SK-N-SH treated with all-trans-retinoic acid at 6 μM for 48 hours (cell line): ENCODE measurements at regions not wholly inside any gene's neighbourhood (a gene's known extent, or its start where the extent isn't known, plus 50 kb on each side); places are given as distances from the start of the nearest gene placed in this dataset.

Experiments
- ATAC-seq: fragments of 200-7000 bp; cut with Tn5 transposase; 3 replicates; pipeline ENCODE4 v1.9.1; 2020; ENCODE audit warnings: mild to moderate bottlenecking, moderate library complexity
- ARNTL ChIP-seq: fragments of 450-650 bp; formaldehyde crosslinking; IDR thresholded peaks from 2 replicates; pipeline ENCODE4 v1.5.0; 2020; ENCODE audit warnings: low read depth, mild to moderate bottlenecking, moderate library complexity, borderline replicate concordance
- BACH2 ChIP-seq: fragments of 250-450 bp; sonication (Bioruptor Pico); IDR thresholded peaks from 2 replicates; pipeline ENCODE4 v1.9.0; 2021; ENCODE audit warnings: mild to moderate bottlenecking, borderline replicate concordance
- CSDC2 ChIP-seq: fragments of 250-450 bp; sonication (Bioruptor Pico); IDR thresholded peaks from 2 replicates; pipeline ENCODE4 v1.5.0; 2020; ENCODE audit warnings: mild to moderate bottlenecking, moderate library complexity
- CSRNP3 ChIP-seq: fragments of 250-450 bp; sonication (Bioruptor Pico); IDR thresholded peaks from 2 replicates; pipeline ENCODE4 v1.5.1; 2021; ENCODE audit warnings: mild to moderate bottlenecking, moderate library complexity
- ESRRG ChIP-seq: fragments of 250-450 bp; sonication (Bioruptor Pico); IDR thresholded peaks from 2 replicates; pipeline ENCODE4 v1.6.1; 2021; ENCODE audit warnings: mild to moderate bottlenecking
- GLIS3 ChIP-seq: fragments of 250-450 bp; sonication (Bioruptor Pico); IDR thresholded peaks from 2 replicates; pipeline ENCODE4 v1.5.0; 2020; ENCODE audit warnings: mild to moderate bottlenecking, moderate library complexity
- ISL1 ChIP-seq: fragments of 250-450 bp; sonication (Bioruptor Pico); IDR thresholded peaks from 2 replicates; pipeline ENCODE4 v2.1.2; 2022; ENCODE audit warnings: mild to moderate bottlenecking, moderate library complexity
- OSR1 ChIP-seq: fragments of 250-450 bp; sonication (Bioruptor Pico); IDR thresholded peaks from 2 replicates; pipeline ENCODE4 v1.8.0; 2022; ENCODE audit warnings: moderate library complexity, mild to moderate bottlenecking, inconsistent platforms
- PATZ1 ChIP-seq: fragments of 250-450 bp; sonication (Bioruptor Pico); IDR thresholded peaks from 2 replicates; pipeline ENCODE4 v1.8.0; 2020; ENCODE audit warnings: mild to moderate bottlenecking, moderate library complexity, borderline replicate concordance
- POU6F1 ChIP-seq: fragments of 250-450 bp; sonication (Bioruptor Pico); IDR thresholded peaks from 2 replicates; pipeline ENCODE4 v1.8.0; 2021; ENCODE audit warnings: low read depth, mild to moderate bottlenecking, moderate library complexity, borderline replicate concordance
- PPARA ChIP-seq: fragments of 250-450 bp; sonication (Bioruptor Pico); IDR thresholded peaks from 2 replicates; pipeline ENCODE4 v1.5.0; 2020; ENCODE audit warnings: mild to moderate bottlenecking, borderline replicate concordance
- RARB ChIP-seq: fragments of 250-450 bp; sonication (Bioruptor Pico); IDR thresholded peaks from 2 replicates; pipeline ENCODE4 v1.8.0; 2021; ENCODE audit warnings: mild to moderate bottlenecking, moderate library complexity
- SNAI2 ChIP-seq: fragments of 250-450 bp; sonication (Bioruptor Pico); IDR thresholded peaks from 2 replicates; pipeline ENCODE4 v1.5.0; 2020; ENCODE audit warnings: mild to moderate bottlenecking, moderate library complexity
- TOX ChIP-seq: fragments of 250-450 bp; sonication (Bioruptor Pico); IDR thresholded peaks from 2 replicates; pipeline ENCODE4 v1.8.0; 2021; ENCODE audit warnings: mild to moderate bottlenecking, moderate library complexity, borderline replicate concordance
- TSHZ2 ChIP-seq: fragments of 250-450 bp; sonication (Bioruptor Pico); IDR thresholded peaks from 2 replicates; pipeline ENCODE4 v1.5.0; 2020; ENCODE audit warnings: mild to moderate bottlenecking, moderate library complexity
- ZC3H10 ChIP-seq: fragments of 250-450 bp; sonication (Bioruptor Pico); IDR thresholded peaks from 2 replicates; pipeline ENCODE4 v1.5.1; 2021; ENCODE audit warnings: mild to moderate bottlenecking, moderate library complexity
- ZFP3 ChIP-seq: fragments of 250-450 bp; sonication (Bioruptor Pico); IDR thresholded peaks from 2 replicates; pipeline ENCODE4 v1.5.0; 2020; ENCODE audit warnings: mild to moderate bottlenecking, moderate library complexity
- ZFP30 ChIP-seq: fragments of 450-650 bp; formaldehyde crosslinking; IDR thresholded peaks from 2 replicates; pipeline ENCODE4 v1.5.0; 2022; ENCODE audit warnings: mild to moderate bottlenecking, moderate library complexity
- ZNF70 ChIP-seq: fragments of 450-650 bp; formaldehyde crosslinking; IDR thresholded peaks from 2 replicates; pipeline ENCODE4 v1.5.0; 2020; ENCODE audit warnings: mild to moderate bottlenecking, moderate library complexity
- ZNF8 ChIP-seq: fragments of 450-650 bp; formaldehyde crosslinking; IDR thresholded peaks from 2 replicates; pipeline ENCODE4 v1.5.0; 2020; ENCODE audit warnings: mild to moderate bottlenecking, moderate library complexity

GRCh38 chr10:28241741-28242399 is 61.0 kb downstream of the MPP7 start:
- no peak for TF ChIP-seq TOX (CRISPR knock-in tag)
- no peak for TF ChIP-seq ARNTL
- no peak for TF ChIP-seq PPARA (CRISPR knock-in tag)
- TF ChIP-seq PATZ1 (CRISPR knock-in tag), result no peak
- no peak for TF ChIP-seq ZFP30 (CRISPR knock-in tag)
- TF ChIP-seq CSRNP3 (CRISPR knock-in tag), result no peak
- no peak for TF ChIP-seq POU6F1
- no peak for TF ChIP-seq RARB (CRISPR knock-in tag)
- no peak for TF ChIP-seq OSR1 (CRISPR knock-in tag)
- TF ChIP-seq CSDC2 (CRISPR knock-in tag), result no peak
- TF ChIP-seq ESRRG (CRISPR knock-in tag), result no peak
- peak; percentile 72 for ATAC-seq

- no peak for ATAC-seq
- no peak for TF ChIP-seq ZNF8 (CRISPR knock-in tag)
- no peak for TF ChIP-seq ZNF70 (CRISPR knock-in tag)
- no peak for TF ChIP-seq GLIS3 (CRISPR knock-in tag)
- TF ChIP-seq OSR1 (CRISPR knock-in tag), result no peak
- TF ChIP-seq SNAI2 (CRISPR knock-in tag), result no peak
- TF ChIP-seq TSHZ2 (CRISPR knock-in tag), result no peak
- TF ChIP-seq PPARA (CRISPR knock-in tag), result no peak
- TF ChIP-seq ZFP3, result no peak
- no peak for TF ChIP-seq ESRRG (CRISPR knock-in tag)
- no peak for TF ChIP-seq BACH2 (CRISPR knock-in tag)
- no peak for TF ChIP-seq ARNTL
- TF ChIP-seq RARB (CRISPR knock-in tag), result no peak
Measured at GRCh38 chr10:28240400-28240799, 62.5 kb downstream of the MPP7 start.

GRCh38 chr10:28236591-28236990 is 66.3 kb downstream of the MPP7 start:
- no peak for TF ChIP-seq TSHZ2 (CRISPR knock-in tag)
- TF ChIP-seq ESRRG (CRISPR knock-in tag), result no peak
- TF ChIP-seq ARNTL, result no peak
- TF ChIP-seq CSRNP3 (CRISPR knock-in tag), result no peak
- TF ChIP-seq ISL1 (CRISPR knock-in tag), result no peak
- TF ChIP-seq ZNF8 (CRISPR knock-in tag), result no peak
- no peak for TF ChIP-seq SNAI2 (CRISPR knock-in tag)
- no peak for TF ChIP-seq ZNF70 (CRISPR knock-in tag)
- TF ChIP-seq BACH2 (CRISPR knock-in tag), result no peak
- no peak for TF ChIP-seq POU6F1
- TF ChIP-seq ZC3H10 (CRISPR knock-in tag), result no peak
- TF ChIP-seq TOX (CRISPR knock-in tag), result no peak
- TF ChIP-seq RARB (CRISPR knock-in tag), result no peak
- TF ChIP-seq OSR1 (CRISPR knock-in tag), result no peak
- no peak for TF ChIP-seq CSDC2 (CRISPR knock-in tag)
- no peak for ATAC-seq
